ENCODE measurements at regions not wholly inside any gene's neighbourhood (a gene's known extent, or its start where the extent isn't known, plus 50 kb on each side); places are given as distances from the start of the nearest gene placed in this dataset.

GRCh38 chr17:63304704-63305261, 141.3 kb downstream of the CYB561 start:
- TF ChIP-seq CTCF (IDR thresholded peaks at IDR 0.05; ENCODE audit: low read depth, low read length), result no peak
- no peak for DNase-seq (ENCODE audit: extremely low read depth, low read depth)

DNA sequence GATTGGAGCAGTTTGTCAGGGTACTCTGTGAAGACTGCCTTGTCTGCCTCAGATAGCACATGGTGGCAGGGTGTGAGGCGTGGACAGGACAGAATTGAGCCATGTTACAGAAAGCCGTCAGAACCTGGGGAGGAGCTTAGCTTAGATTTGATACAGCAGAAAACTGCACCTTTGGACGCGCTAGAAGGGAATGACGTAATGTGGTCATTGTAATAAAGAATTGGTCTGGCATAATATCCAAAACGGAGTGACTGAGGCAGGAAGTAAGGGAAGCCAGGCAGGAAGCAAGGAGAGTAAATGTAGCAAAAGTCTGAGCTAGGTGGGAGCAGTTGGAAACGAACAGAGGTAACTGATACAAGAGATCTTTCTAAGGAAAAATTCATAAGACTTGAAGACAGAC, 140.2 kb downstream of the CYB561 start:
- no peak for TF ChIP-seq CTCF (IDR thresholded peaks at IDR 0.05; ENCODE audit: low read depth, low read length)
- no peak for DNase-seq (ENCODE audit: extremely low read depth, low read depth)

DNA sequence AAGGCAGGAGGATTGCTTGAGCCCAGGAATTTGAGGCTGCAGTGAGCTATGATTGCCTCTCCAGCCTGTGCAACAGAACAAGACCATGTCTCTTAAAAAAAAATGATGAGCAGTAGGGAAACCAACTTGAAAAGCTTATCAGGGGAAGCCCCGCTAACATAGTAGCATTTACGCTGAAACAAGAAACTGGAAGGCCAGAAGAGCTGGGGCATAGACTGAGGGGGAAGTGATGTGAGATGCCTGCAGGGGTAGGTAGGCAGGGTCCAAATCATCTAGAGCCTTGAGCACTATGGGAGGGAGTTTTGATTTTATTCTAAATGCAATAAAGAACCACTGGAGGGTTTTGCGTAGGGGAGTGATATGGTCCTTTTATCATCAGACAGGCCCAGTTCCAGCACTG, 139.3 kb downstream of the CYB561 start:
- no peak for DNase-seq (ENCODE audit: extremely low read depth, low read depth)
- no peak for TF ChIP-seq CTCF (IDR thresholded peaks at IDR 0.05; ENCODE audit: low read depth, low read length)

GRCh38 chr17:63308272-63308671, 137.8 kb downstream of the CYB561 start:
- DNase-seq (ENCODE audit: extremely low read depth, low read depth), result no peak
- no peak for TF ChIP-seq CTCF (IDR thresholded peaks at IDR 0.05; ENCODE audit: low read depth, low read length)

DNA sequence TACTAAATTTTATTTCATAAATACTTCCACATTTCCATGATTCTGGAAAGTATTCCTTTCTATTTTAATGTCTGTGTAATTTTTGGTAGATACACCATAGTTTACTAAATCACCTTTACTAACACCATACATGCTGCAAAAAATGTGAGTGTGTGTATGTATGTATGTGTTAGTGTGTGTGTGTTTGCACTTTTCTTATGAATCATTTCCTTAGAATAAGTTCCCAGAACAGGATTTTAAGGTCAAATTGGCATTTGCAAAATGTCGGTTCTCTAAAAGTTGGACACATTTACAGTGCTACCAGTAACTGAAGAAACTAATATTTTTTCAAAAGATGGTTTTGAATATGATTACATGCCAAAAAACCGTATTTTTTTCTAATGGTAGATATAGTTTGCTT, 137.1 kb downstream of the CYB561 start:
- no peak for TF ChIP-seq CTCF (IDR thresholded peaks at IDR 0.05; ENCODE audit: low read depth, low read length)
- no peak for DNase-seq (ENCODE audit: extremely low read depth, low read depth)

DNA sequence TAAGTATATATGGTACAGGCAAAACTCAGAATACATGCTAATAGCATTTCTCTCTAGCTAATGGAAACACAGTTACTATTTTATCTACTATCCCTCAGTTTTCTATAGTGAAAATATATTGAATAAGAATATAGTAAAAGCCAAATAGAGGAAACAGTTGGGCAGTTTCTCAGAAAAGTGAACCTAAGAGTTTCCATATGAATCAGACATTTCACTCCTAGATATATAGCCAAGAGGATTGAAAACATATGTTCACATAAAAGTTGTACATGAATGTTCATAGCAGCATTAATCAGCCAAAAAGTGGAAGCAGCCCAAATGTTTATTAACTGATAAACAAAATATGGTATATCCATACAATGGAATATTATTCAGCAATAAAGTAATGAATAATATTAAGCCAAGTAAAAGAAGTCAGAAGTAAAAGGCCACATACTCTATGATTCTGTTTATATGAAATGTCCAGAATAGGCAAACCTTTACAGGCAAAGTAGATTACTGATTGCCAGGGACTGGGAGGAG, 134.6 kb downstream of the CYB561 start:
- DNase-seq (ENCODE audit: extremely low read depth, low read depth), result no peak
- no peak for TF ChIP-seq CTCF (IDR thresholded peaks at IDR 0.05; ENCODE audit: low read depth, low read length)

DNA sequence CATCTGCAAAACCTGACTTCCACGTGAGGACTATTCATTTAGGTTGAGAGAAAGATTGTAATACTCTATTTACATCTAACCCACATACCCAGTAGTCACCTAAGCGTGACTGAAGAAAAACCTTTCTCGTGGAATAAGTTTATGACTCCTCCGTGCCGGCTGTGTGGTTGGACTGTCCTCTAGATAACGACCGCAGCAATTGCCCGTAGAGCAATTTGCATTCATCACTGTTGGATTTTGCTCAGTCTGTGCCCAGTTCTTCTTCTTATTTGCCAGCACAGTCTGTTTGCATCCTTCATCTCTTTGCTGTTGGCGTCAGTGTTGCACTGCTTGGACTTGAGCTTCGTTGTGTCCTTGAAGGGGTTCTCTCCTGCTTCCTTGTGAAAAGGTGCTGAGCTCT, 131.3 kb downstream of the CYB561 start:
- DNase-seq (ENCODE audit: extremely low read depth, low read depth), result no peak
- no peak for TF ChIP-seq CTCF (IDR thresholded peaks at IDR 0.05; ENCODE audit: low read depth, low read length)

Measured in AG09319 (cell line).